ENCODE measurements at regions not wholly inside any gene's neighbourhood (a gene's known extent, or its start where the extent isn't known, plus 50 kb on each side); places are given as distances from the start of the nearest gene placed in this dataset.

- Histone ChIP-seq H3K36me3 (ENCODE audit: insufficient read depth, low read length) (no peaks in the 10 kb centered on the region), H3K4me2 (ENCODE audit: insufficient read depth, low read length) (no peak overlapping the region)
These were observed 55.4 kb upstream of the KIAA1217 start for GRCh38 chr10:24153537-24153936.

GRCh38 chr10:24156686-24157085, 52.3 kb upstream of the KIAA1217 start:
- peaks cover 6% of the 10 kb centered on the region for H3K9me3 ChIP-seq (ENCODE audit: insufficient read depth, low read length, severe bottlenecking)
- no peak overlapping the region for H2AFZ ChIP-seq (ENCODE audit: low read depth, low read length)
- H3K36me3 ChIP-seq (ENCODE audit: insufficient read depth, low read length), result no peaks in the 10 kb centered on the region
- no peak overlapping the region for H3K4me3 ChIP-seq (ENCODE audit: low read depth in 1 of 2, low read length in 2 of 2)
- H3K79me2 ChIP-seq (ENCODE audit: insufficient read depth, low read length), result no peaks in the 10 kb centered on the region
- no peaks in the 10 kb centered on the region for H4K20me1 ChIP-seq (ENCODE audit: insufficient read depth, low read length)
- TF ChIP-seq CTCF (IDR thresholded peaks at IDR 0.05; ENCODE audit: borderline replicate concordance, extremely low read depth, low read length, poor library complexity, severe bottlenecking) (no peak), EZH2 (IDR thresholded peaks at IDR 0.05; ENCODE audit: borderline replicate concordance, low read depth, low read length, severe bottlenecking) (no peak)
- ATAC-seq (ENCODE audit: insufficient read depth, low read depth), result no peak
- no peak for DNase-seq
- no peaks in the 10 kb centered on the region for H3K27me3 ChIP-seq (ENCODE audit: insufficient read depth, low read length, poor library complexity)
- H3K27ac ChIP-seq (ENCODE audit: low read length), result no peak overlapping the region
- H3K4me2 ChIP-seq (ENCODE audit: insufficient read depth, low read length), result no peak overlapping the region
- no peak overlapping the region for H3K9ac ChIP-seq (ENCODE audit: low read depth, low read length)
- no peaks in the 10 kb centered on the region for H3K4me1 ChIP-seq (ENCODE audit: insufficient read depth, low read length)

More at GRCh38 chr10:24153537-24153936, 55.4 kb upstream of the KIAA1217 start:
- ATAC-seq (ENCODE audit: insufficient read depth, low read depth) (no peak), DNase-seq (no peak)
- H3K4me1 ChIP-seq (ENCODE audit: insufficient read depth, low read length), result no peaks in the 10 kb centered on the region
- H3K9me3 ChIP-seq (ENCODE audit: insufficient read depth, low read length, severe bottlenecking), result peaks cover 6% of the 10 kb centered on the region
- H3K27me3 ChIP-seq (ENCODE audit: insufficient read depth, low read length, poor library complexity), result peaks cover 3% of the 10 kb centered on the region
- no peak overlapping the region for H2AFZ ChIP-seq (ENCODE audit: low read depth, low read length)
- no peaks in the 10 kb centered on the region for H3K79me2 ChIP-seq (ENCODE audit: insufficient read depth, low read length)
- TF ChIP-seq CTCF (IDR thresholded peaks at IDR 0.05; ENCODE audit: borderline replicate concordance, extremely low read depth, low read length, poor library complexity, severe bottlenecking) (no peak), EZH2 (IDR thresholded peaks at IDR 0.05; ENCODE audit: borderline replicate concordance, low read depth, low read length, severe bottlenecking) (no peak)
- no peak overlapping the region for H3K9ac ChIP-seq (ENCODE audit: low read depth, low read length)
- H3K4me3 ChIP-seq (ENCODE audit: low read depth in 1 of 2, low read length in 2 of 2), result no peak overlapping the region
- H4K20me1 ChIP-seq (ENCODE audit: insufficient read depth, low read length), result no peaks in the 10 kb centered on the region
- no peak overlapping the region for H3K27ac ChIP-seq (ENCODE audit: low read length)

GRCh38 chr10:24157567-24157966, 51.4 kb upstream of the KIAA1217 start:
- no peak for ATAC-seq (ENCODE audit: insufficient read depth, low read depth)
- Histone ChIP-seq H3K4me2 (ENCODE audit: insufficient read depth, low read length) (no peak overlapping the region), H3K9ac (ENCODE audit: low read depth, low read length) (no peak overlapping the region), H2AFZ (ENCODE audit: low read depth, low read length) (no peak overlapping the region), H3K79me2 (ENCODE audit: insufficient read depth, low read length) (no peaks in the 10 kb centered on the region), H3K27ac (ENCODE audit: low read length) (no peak overlapping the region), H3K4me3 (ENCODE audit: low read depth in 1 of 2, low read length in 2 of 2) (no peak overlapping the region), H3K27me3 (ENCODE audit: insufficient read depth, low read length, poor library complexity) (no peaks in the 10 kb centered on the region), H3K4me1 (ENCODE audit: insufficient read depth, low read length) (no peaks in the 10 kb centered on the region), H3K9me3 (ENCODE audit: insufficient read depth, low read length, severe bottlenecking) (peaks cover 6% of the 10 kb centered on the region), H3K36me3 (ENCODE audit: insufficient read depth, low read length) (no peaks in the 10 kb centered on the region), H4K20me1 (ENCODE audit: insufficient read depth, low read length) (no peaks in the 10 kb centered on the region)
- DNase-seq, result no peak
- TF ChIP-seq CTCF (IDR thresholded peaks at IDR 0.05; ENCODE audit: borderline replicate concordance, extremely low read depth, low read length, poor library complexity, severe bottlenecking), result no peak

All from DND-41 (cell line).